HG03571 (cell line): ENCODE measurements at regions not wholly inside any gene's neighbourhood (a gene's known extent, or its start where the extent isn't known, plus 50 kb on each side); places are given as distances from the start of the nearest gene placed in this dataset.

Experiments
- ATAC-seq: cut with Tn5 transposase; IDR thresholded peaks from one replicate; pipeline ENCODE4 v1.9.1; 2021; ENCODE audit not compliant: unreplicated experiment

DNA sequence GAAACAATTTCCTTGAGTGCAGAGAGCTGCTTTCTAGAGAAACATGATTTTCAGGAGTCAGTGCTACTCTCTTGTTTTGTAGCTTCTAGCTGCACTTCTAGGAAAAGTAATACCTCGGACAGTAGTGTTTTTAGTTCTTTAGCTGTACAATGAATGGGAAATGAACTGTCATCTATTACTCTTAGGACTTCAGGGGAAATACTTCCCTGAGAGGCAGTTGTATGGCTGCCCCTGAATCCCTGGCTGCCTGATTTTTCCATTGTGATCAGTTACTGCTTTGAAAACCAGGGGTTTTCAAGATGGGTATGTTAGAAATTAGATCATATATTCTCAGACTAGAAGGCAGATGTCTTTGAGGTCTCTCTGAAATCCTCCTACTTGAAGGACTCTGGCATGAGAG, 200.3 kb upstream of the SEMA6D start:
- ATAC-seq, result no peak

GRCh38 chr15:47517737-47518136, 199.6 kb upstream of the SEMA6D start:
- ATAC-seq, result no peak

DNA sequence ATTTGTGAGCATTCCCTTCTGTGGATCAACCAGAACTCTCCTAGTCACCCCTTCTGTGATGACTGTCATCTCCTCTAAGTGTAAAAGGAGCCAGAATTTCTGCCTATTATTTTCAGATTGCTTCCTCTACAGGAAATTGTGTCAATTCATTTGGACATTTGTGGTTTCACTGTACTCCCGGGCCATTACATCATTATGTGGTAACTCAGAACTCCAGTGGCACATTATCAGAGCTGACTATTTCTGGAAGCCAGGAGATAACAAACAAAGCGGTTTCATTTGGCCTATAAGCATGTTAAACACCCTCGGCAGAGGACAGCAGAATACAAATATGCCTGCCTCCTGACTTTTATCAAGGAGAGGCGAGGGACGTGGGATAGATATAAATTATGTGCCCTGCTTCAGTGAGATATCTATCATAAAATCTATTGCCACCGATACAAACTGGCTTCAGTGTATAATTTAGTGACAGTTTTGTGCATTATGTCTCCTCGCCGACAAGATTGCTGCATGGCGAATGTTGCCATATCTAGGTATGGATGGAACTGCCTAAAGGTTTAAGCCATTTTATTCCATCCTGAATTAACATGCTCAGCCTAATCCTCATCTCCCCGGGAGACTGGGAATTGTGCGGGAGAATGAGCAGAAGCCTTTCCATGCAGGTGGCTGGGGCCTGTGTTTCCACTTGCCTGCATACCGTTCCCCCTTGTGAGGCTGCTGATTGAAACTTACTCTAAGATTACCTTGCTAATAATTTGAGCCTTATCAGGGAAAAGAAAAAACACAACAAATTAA, 193.4 kb upstream of the SEMA6D start:
- ATAC-seq, result no peak

DNA sequence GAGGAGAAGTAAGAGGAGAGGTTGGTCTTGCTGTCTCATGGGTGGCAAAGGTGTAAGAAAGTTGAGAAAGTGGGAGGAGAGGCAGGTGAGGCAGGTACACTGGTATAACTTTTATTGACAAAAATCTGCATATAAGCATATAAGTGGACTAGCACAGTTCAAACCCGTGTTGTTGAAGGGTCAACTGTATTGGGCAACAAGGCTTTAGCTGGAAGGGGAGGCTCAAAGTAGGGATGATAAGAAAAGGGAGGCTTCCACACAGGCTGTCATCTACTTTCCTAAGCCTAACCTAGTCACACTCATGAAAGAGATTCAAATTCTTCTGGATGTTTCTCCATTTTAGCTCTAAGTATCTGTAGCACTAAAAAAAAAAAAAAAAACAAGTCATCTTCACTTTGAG, 188.1 kb upstream of the SEMA6D start:
- no peak for ATAC-seq

GRCh38 chr15:47534673-47535072, 182.6 kb upstream of the SEMA6D start:
- ATAC-seq, result no peak

GRCh38 chr15:47541562-47541961, 175.7 kb upstream of the SEMA6D start:
- ATAC-seq, result no peak

DNA sequence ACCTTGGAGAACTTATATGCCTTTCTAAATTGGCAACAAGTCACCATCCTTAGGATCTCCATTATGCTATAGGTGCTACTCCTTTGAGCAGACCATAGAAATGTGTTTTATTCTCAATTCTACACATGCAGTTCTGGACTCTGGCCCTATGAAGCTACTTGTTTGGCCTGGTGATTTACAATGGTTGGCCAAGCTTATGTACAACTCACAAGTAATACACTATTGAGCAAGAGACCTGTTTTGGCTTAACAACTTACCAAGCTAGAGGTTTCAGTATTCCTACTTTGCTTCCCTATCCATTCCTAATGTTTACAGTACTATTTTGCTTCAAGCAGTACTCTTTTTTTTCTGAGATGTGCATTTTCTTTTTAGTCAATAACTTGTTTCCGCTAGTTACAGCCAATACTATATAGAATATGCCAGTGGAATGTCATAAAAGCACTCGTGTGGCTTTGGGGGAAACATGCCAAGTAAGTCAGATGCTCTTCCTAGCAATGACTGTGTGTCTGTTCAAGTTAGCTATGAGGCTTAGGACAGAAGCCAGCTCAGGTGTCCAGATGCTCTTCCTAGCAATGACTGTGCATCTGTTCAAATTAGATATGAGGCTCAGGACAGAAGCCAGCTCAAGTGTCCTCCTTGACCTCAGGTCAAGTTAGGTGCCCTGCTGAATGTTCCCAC, 174.9 kb upstream of the SEMA6D start:
- no peak for ATAC-seq

DNA sequence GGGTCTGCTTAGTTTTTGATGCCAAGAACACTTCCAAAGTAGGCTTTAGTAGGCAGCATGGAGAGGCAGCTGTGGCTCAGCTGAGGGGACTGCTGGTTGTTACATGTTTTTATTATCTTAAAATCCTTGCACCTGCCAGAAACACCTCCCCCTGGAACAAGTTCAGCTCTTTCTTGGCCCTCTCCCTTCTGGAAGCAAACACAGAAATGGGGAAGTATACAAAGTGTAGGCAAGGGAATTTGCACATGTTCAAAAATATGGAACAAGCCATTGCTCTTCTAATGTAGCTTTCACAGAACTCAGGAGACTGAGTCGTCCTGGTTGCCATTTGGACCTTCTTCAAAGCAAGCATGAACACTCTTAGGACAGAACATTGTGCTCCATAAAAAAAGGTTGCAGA, 169.1 kb upstream of the SEMA6D start:
- ATAC-seq, result no peak

DNA sequence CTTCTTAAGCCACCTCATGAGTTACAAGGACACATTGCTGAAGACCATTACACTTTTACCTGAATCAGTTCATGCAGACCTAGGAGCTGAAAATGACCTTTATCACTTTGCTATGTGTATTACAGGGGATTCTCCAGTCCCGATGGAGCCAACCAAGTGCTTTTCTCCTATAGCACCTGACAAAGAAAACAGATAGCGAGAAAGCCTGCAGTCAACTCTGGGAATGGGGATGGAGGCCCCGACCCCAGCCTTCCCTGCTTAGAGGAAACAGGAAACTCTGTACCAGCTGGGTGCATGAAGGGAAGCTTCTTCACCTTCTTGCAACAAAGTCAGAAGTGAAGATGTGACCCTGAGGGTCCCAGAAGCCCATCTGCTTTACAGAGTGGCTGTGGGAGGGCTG, 168.3 kb upstream of the SEMA6D start:
- no peak for ATAC-seq

DNA sequence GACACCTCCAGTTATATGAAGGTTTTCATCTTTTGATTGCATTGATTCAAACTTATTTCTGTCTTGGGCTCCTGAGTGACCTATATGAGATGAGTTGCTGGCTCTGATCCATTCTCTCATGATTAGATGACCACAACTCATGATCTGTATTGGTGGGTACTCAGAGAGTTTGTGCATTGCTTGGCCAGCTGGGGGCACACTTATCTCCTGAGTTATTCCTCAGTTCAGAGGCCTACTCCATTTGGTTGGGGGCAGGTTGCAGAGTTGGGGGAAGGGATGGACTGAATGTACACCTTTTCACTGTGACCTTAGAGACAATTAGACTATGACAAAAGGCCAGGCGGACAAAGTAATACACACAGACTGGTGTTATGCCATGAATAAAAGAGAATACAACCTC, 166.2 kb upstream of the SEMA6D start:
- no peak for ATAC-seq

- ATAC-seq, result no peak
These were observed 165.8 kb upstream of the SEMA6D start for GRCh38 chr15:47551546-47551945.

GRCh38 chr15:47552978-47553608, 164.2 kb upstream of the SEMA6D start:
- ATAC-seq, result no peak

- ATAC-seq, result no peak
These were observed 163.4 kb upstream of the SEMA6D start for GRCh38 chr15:47553947-47554346.

- ATAC-seq, result no peak
These were observed 156.2 kb upstream of the SEMA6D start for GRCh38 chr15:47561102-47561501.

- ATAC-seq, result no peak
These were observed 151.4 kb upstream of the SEMA6D start for GRCh38 chr15:47565949-47566348.

DNA sequence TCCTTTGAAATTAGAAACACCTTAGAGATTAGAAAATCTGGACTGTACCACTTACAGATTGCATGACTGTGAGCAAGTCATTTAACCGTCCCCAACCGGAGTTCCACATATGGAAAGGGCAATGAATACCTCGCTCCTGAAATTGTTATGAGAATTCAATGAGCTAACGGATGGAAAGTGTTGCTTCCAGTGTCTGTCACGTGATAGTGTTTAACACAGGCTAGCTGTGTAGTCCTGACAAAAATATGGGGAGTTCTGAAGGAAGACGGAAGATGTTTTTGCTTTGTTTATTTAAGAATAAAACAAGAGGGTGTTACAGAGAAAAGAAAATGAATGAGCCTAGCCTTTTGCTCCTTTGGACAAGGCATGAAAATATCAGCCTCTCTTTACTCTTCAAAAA, 150.7 kb upstream of the SEMA6D start:
- no peak for ATAC-seq

- ATAC-seq, result no peak
These were observed 149.3 kb upstream of the SEMA6D start for GRCh38 chr15:47568030-47568429.

DNA sequence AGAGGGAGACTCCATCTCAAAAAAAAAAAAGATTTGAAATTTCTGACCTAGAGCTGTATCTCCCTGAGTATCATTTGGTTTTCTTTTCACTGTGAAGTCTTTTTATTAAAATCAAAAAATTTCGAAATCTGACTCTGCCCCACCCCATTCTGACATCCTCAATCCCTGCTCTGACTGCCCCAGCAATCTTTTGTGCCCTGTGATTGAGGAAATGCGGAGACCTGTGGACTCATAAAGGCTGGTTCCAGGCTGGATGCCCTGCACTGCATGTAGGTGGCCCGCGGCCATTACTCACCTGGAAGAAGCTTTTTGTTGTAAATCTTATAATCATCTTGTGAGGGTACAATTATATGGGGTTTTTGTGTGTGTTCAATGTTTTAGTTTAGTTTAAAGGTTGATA, 147.3 kb upstream of the SEMA6D start:
- no peak for ATAC-seq

- ATAC-seq, result no peak
These were observed 146.9 kb upstream of the SEMA6D start for GRCh38 chr15:47570451-47570850.

DNA sequence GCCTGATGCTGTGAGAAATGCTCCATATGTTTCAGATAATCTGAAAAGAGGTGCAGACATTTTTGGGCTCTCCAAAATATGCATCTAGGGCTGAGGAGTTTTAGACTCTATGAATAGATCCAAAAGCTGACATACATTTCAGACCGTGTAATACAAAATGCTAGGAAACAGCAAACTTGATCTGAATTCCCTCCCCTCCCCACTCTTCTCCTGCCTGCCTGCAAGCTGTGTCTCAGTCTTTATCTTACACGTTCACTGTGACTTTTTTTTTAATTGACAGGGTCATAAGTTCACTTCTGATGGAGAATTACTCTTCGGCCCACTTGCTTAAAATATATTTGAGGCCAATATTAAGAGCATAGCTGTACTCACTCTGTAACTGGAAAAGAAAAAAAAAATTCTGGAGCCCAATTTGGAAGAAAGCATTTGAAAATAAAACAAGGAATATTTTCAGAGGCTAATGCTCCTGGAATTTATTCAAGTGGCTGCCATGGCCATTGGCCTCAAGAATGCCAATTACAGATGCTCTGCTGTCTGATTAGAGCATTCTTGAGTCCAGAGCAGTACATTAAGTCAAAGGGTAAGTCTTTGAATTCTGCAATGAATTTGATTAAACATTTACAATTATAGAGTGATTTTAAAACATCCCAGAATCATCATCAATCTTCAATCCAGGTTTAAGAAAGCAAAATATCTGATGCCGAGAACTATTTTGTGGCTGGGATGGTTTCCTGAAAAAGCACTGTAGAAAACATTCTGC, 146.2 kb upstream of the SEMA6D start:
- no peak for ATAC-seq

- ATAC-seq, result no peak
These were observed 143.6 kb upstream of the SEMA6D start for GRCh38 chr15:47573673-47574072.
